ENCODE measurements at regions not wholly inside any gene's neighbourhood (a gene's known extent, or its start where the extent isn't known, plus 50 kb on each side); places are given as distances from the start of the nearest gene placed in this dataset.
A peak's percentile ranks its signal among the peaks of the same experiment; 100 is the strongest.

DNA sequence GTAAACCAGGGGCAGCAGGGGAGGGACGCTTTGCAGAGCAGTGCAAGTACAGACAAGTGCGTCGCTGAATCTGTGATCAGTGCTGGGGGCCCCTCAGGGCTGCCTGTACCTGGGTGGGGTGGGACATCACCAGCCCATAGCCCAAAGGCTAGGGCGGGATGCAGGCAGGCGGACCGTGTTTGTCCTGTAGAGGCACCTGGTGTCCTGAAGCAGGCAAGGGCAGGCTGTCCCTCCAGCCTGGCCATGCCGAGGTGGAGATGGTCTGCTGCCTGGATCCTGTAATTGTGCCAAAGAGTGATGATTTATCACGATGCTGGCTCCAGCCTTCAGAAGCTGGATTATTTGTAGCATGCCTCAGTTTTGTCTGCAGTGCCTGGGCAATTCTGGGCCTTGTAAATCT is 137.9 kb upstream of the GSE1 start:
- peak; percentile 36 for DNase-seq (ENCODE audit: low spot score)

DNA sequence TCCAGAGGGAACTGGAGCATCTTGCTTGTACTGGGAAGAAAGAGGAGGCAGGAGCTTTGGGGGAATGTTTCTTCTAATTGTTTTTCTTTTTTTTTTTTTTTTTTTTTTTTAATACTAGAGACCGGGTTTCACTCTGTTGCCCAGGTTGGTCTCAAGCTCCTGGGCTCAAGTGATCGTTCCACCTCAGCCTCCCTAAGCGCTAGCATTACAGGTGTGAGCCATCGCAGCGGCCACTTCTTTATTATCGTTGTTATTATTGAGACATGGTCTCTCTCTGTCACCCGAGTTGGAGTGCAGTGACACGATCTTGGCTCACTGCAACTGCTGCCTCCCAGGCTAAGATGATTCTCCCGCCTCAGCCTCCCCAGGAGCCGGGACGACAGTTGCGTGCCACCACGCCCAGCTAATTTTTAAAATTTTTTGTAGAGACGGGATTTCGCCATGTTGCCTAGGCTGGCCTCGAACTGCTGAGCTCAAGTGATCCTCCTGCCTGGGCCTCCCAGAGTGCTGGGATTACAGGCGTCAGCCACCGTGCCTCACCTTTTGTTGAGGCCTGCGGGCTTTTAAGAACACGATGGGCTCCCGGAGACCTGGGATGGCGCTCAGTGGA is 137.3 kb upstream of the GSE1 start:
- no peak for DNase-seq (ENCODE audit: low spot score)

DNA sequence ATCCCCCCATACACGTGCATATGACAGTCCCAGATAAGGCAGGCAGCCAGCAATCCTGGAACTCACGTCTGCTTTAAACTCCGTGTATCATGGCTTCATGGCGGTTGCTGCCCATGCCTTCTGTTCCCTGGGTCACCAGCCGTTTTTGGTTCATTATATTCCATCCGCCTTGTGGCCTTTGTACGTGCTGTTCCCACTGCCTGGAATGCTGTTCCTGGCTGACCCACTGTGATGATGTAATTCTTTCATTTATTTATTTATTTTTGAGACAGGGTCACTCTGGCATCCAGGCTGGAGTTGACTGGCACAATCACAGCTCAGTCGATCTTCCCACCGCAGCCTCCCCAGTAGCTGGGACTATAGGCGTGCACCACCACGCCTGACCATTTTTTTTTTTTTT is 136.7 kb upstream of the GSE1 start:
- DNase-seq (ENCODE audit: low spot score): no peak

DNA sequence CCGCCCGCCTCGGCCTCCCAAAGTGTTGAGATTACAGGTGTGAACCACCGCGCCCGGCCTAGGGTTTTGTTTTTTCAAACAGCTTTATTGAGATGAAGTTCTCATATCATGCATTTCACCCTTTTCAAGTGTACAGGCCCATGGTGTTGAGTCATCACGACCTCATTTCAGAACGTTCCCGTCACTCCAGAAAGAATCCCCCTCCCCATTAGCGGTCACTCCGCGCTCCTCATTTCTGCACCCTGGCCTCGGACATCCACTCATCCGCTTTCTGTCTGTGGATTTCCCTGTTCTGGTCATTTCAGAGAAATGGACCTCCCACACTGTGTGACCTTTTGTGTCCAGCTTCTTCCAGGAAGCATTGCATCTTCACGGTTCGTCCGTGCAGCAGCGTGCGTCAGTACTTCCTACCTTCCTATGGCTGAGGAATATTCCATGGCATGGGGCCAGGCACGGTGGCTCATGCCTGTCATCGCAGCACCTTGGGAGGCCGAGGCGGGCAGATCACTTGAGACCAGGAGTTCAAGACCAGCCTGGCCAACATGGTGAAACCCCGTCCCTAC is 135.2 kb upstream of the GSE1 start:
- no peak for DNase-seq (ENCODE audit: low spot score)

DNA sequence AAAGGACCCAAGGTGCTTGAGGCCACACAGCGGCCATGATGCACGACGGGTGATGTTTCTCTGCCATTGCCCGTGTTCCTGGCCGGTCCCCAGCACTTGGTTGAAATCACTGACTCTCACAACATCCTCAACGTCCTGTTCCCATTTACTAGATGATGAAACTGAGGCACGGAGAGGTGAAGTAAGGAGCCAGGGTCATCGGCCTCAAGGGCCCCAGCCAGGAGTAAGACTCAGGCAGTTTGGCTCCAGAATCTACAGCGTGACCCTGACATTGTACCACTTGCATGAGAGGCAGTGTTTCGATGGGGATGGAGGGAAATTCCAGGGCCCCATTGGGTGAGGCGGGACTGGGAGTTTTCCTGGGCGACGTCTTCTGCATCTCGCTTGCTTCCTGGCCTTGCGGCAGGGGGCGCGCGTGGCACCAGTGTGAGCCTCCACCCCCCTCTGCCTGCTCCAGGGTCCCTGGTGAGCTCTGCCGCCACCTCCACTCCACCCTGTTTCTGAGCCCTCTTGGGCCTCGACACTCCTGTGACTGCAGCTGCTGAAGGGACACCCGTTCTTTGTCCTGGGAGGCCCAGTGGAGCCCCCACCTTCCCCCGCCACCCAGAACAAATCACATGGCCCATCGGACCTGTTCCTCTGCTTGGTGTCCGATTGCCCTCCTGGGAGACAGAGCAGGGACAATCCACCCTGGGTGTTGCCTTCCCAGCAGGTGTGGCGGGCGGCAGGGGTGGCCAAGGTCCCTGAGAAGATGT is 133.0 kb upstream of the GSE1 start:
- no peak for DNase-seq (ENCODE audit: low spot score)

DNA sequence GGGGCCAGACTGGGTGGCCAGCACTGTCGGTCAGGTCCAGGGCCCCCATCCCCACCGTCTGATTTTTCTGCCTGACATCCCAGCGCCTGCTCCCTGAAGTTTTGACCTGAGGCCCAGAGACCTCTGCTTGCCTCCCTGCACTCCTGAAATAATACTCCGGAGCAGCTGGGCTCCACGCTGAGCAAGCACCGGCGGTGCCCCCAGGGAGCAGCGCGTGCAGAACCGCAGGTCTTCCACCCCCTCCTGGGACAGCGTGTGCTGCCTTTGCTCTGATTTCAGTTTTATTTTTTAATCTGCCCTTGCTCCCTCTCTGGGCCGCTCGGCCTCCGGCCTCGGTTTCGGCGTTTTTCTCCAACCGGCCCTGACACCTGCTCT is 132.4 kb upstream of the GSE1 start:
- DNase-seq (ENCODE audit: low spot score): no peak

DNA sequence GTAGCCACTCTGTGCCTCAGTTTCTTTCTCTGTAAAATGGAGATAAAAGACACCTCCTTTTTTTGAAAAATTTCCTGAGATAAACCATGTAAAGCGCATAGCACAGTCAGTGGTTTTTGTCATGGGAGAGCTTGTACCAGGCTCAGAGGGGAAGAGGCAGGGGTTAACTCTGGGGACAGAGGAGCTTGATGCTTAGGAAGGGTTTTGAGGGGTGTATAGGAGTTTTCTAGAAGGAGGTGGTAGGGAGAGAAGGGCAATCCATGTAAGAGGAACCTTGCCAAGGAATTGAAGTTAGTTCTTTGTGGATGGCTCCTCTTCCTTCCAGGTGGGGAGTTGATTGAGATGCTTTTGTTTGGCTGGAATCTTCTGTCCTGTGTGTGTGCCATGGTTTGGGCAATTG is 131.9 kb upstream of the GSE1 start:
- DNase-seq (ENCODE audit: low spot score): no peak

DNA sequence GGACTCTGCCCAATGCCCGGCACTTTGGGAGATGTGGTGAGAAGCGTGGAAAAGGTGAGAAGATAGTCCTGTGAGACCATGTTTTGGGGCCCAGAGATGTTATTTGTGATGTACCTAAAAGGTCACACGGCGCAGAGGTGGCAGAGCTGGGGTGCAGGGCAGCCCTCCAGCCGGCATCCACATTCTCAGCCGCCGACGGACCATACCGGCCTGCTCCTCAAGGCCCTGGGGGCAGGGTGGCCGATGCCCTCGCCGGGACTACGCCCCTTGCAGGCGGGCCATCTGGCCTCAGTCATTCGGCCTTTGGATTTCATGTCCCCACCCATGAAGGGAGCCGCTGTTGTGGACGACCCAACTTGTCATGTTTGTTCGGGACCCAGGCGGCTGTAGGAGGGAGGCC is 131.4 kb upstream of the GSE1 start:
- no peak for DNase-seq (ENCODE audit: low spot score)

DNA sequence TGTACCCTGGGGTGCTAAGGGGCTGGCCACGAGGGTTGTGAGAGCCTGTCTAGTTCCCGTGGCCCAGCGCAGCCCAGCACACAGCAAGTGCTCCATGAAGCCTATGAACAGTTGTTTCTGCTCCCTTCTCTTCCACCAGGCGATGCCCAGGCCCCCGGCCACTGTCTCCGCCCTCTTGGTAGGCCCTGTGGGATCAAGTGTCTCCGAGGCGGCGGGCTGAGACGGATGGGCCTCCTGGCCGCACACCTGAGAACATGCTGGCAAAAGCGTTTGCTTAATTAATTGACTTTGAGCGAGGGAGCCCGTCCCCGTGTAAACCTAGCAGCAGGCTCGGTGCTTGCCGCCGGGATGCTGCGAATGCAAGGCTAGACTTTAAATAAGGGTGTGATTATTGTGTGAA is 129.7 kb upstream of the GSE1 start:
- no peak for DNase-seq (ENCODE audit: low spot score)

DNA sequence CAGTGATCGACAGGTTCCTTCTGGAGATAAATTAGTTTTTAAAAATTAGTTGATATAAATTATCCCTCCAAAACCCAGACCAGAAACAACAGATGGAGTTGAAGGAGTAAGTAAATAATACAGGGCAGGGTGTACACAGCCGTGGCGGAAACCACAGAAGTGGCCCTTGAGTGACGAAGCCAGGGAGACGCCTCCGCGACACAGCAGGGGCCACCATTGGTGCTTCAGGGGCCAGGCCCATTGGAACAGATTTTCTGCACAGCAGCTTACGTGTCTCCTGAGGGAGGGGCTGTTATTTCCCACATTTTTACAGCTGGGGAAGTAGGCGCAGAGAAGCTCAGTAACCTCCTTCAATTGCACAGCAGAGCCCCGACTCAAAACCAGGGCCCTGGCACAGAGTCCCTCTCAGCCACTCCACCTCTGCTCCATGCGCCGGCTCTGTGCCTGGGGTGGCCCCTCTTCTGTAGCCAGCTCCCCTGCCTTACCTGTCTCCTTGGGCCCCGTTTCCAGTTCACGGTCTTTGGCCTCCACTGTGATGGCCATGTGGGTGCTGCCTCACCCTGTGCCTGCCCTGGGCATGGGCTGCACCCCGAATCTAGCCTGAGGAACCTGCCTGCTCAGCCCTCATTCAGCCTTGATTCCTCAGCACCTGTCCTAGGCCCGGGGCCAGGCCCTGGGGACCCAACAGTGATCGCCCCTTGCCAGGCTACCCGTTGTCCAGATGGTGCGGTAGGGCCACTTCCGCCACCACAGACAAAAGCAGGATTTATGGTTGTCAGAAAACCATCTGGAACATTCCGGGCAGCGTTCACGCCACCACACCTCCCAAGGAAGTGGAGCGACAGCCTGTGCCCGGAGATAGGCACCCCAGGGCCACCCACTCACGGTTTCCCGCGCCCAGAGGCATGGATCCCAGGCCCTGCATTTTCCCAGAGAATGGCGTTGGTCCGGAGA is 128.5 kb upstream of the GSE1 start:
- no peak for DNase-seq (ENCODE audit: low spot score)

DNA sequence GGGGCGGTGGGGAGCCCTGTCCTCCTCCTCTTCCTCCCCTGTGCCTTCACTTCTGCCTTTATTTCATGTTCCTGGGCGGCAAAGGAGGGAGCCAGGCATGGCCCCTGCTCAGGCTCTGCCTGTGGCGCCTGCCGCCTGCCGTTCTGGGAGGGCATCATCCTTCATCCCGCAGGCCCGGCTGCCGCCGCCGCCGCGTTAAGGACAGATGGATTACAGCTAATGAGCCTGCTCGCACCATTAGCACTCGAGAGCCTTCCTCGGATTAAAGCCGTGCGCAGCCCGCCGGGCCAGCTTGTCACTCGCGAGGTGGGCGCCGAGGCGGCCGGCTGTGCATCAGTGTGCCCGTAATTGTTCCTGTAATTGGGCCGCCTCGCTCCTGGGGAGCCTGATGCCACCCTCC is 127.7 kb upstream of the GSE1 start:
- DNase-seq (ENCODE audit: low spot score): no peak

DNA sequence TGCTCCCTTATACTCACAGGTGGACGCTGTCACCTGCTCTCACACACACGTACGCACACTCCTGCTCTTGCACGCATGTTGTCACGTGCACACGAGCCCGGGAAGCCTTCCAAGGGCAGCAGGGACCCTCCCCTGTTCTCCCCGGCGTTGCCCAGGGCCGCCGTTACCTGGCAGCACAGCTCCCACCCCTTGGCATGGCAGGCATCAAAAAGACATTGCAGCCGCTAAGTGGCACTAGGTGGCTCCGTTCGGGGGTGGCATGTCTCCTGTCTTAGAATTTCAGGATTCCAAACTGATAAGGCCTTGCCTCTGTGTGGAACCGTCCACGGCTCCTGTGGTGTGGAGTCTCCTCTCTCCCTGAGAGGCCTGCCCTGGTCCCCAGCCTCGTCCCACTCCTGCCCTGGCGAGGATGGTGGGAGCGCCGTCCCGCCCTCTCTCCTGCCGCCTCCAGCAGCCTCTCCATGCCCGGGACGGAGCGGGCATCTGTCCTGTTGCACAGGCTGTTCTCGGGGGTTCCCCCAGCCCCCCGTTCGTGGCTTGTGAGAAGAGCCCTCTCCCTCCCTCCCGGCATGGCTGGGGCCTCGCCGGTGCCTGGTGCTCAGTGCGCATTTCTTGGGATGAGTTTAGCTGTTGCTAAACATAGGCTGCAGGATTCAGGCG is 126.7 kb upstream of the GSE1 start:
- no peak for DNase-seq (ENCODE audit: low spot score)

DNA sequence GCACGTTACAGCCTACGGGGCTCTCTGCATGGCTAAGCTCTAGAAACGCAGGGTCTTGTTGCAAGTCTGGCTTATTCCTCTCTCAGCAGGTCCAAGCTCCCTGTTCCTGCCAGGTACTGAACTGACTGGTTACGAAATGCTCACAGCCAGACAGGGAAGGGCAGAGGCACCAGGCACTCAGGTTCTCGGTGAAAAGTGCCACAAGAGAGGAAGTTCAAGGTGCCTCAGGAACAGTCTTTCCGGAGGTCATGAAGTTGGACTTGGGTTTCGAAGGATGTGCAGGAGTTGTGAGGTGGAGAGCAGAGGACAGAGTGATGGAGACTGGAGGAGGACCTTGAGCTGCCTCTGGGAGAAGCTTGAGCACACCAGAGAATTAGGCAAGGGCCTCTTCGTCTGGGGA is 124.7 kb upstream of the GSE1 start:
- DNase-seq (ENCODE audit: low spot score): no peak

DNA sequence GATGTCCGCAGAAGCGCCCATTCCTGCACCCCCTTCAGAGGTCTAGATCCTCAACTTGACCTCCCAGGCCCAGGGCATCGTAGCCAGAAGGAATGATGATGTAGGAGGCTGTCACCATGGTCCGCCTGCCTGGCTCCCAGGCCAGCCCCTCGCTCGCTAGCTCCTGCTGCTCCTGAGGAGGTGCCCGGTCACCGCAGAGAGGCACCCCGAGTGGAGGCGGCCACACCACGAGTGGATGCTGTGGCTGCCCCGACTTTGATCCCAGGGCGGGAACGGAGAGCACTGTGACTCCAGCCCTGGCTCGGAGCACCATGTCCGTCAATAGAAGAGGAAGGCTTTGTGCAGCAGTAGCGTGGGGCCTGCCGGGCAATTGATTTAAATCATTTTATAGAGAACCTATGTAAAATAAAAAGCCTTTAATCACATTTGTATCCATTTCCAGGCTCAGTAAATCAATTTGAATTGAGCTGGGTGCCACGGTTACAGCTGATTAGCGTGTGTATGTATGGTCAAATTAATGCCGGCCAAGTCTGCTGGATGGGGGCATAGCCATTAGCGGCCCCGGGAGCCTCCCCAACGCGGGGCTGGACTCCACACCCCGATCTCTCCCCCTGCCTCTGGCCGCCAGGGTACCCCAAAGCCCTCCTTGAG is 122.6 kb upstream of the GSE1 start:
- DNase-seq (ENCODE audit: low spot score): no peak

DNA sequence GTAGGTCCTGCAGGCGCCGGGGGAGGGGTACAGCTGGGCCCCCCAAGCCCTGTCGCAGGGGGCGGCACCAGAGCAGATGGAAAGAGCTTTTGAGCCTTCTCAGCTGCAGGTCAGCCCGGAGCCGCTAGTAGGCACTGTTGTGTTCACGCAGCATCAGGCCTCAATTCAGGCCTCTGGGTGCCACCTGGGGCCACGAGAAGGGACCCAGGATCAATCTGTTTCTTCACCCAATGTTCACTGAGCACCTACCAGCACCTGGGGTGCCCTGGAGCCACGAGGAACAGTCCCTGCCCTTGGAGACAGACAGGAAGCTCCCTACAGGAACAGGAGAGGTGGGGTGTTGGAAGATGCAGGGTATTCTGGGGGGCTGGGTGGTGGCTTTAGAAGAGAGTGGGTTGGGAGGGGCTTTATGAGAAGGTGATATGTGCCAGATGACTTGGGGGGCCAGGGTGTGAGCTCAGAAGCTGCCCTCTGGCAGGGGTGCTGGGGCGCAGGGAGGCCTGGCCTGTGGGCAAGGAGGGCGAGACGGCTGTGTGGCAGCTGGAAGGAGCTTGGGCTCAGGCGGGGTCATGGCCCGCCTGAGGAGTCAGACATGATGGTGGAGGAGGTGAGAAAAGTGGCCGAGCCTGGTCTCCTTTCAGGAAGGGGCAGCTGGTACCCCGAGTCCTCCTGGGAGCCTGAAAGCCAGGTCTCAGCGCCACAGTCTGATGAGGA is 121.9 kb upstream of the GSE1 start:
- no peak for DNase-seq (ENCODE audit: low spot score)

DNA sequence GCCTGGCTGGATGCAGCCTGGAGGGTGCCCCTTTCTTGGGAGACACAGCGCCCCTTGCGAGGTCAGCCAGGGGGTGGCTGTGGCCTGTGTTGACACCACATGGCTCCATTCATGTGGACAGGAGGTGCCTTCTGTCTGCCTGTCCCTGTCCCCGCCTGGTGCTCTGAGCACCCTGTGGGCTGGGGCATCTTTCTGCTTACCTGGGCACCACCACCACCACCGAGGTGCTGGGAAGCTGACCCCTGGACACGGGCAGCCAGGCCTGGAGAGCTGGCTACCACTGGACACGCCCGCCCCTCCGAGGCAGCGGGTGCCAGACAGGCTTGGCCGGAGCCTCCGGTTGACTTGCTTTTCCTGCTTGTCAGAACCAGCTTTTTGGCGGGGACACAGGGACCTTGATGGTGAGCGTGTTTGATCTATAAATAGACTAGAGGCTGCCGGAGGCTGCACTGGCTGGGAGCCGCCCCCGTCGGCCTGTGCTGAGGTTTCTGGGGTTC is 121.3 kb upstream of the GSE1 start:
- peak; percentile 76 for DNase-seq (ENCODE audit: low spot score)

DNA sequence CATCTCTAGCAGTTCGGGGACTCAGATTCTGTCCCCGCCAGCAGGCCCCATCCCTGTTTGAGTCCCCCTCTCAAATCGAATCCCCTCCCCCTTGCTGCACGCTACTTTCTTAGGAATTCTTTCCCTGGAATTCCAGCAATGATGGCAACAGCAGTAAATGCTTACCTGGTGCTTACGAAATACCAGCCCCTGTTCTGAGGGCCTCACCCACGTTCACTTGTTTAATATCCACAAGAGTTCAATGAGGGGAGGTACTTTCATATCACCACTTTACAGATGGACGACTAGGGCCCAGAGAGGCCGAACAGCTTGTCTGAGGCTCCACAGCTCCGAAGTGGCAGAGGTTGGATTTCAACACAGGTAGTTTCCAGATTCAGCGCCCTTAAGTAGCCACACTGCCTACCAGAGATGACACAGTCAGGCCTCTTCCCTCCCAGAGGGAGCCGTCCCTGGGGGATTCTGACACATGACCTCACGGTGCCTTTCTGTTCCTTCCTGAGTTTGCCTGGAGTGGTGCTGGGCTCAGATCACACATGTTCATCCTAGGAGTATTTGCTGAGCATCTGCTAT is 120.7 kb upstream of the GSE1 start:
- no peak for DNase-seq (ENCODE audit: low spot score)

DNA sequence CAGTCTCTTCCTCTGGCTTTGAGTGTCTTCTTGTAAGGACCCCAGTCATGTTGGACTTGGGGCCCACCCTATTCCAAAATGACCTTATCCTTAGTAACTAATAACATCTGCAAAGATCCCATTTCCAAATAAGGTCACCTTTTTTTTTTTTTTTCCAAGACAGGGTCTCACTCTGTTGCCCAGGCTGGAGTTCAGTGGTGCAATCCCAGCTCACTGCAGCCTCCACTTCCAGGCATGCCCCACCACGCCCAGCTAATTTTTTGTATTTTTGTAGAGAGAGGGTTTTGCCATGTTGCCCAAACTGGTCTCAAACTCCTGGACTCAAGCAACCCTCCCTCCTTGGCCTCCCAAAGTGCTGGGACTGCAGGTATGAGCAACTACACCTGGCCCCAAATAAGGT is 118.8 kb upstream of the GSE1 start:
- DNase-seq (ENCODE audit: low spot score): no peak

DNA sequence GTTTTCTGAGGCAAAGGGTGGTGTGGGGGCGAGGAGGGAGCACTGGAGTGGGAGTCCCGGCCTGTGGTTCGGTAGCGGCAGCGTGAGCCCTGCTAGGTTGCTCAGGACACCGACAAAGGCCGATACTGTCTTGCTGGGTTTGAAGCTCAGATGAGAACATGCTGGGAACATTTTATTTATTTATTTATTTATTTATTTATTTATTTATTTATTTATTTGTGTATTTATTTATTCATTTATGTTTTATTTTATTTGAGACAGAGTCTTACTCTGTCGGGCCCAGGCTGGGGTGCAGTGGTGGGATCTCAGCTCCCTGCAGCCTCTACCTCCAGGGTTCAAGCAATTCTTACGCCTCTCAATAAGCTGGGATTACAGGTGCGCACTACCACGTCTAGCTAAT is 117.9 kb upstream of the GSE1 start:
- no peak for DNase-seq (ENCODE audit: low spot score)

DNA sequence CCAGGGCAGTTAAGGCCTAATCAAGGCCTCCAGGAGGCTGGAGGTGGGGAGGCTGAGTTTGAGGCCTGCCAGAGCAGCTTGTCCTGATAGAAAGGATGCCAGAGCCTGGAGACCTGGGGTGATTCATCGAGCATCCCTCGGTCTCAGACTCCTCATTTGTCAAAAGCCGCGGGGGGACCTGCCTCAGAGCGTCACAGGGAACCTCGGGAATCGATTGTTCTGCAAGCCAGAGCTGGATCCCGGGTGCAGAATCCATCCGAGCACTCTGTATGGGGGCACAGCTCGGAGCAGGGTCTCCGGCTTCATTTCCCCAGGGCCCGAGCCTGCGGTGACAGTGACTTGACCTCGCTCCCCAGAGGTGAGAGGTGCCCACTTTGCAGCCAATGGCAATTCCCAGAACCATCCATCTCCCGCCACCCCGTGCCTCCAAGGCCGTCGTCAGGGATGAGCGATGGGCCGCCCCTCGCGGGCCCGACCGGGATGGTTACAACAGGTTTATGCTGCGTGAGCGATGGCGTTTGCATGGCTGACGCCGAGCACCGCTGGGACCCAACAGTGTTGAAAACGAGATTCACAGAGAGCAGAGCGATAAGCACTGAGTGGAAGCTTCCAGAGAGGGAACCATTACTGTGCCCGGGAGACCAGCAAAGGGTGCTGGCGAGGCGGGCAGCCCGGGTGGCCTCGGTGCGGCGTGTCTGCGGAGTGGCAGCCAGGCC is 117.1 kb upstream of the GSE1 start:
- DNase-seq (ENCODE audit: low spot score): no peak
